ENCODE measurements at regions not wholly inside any gene's neighbourhood (a gene's known extent, or its start where the extent isn't known, plus 50 kb on each side); places are given as distances from the start of the nearest gene placed in this dataset.

GRCh38 chr10:28442403-28442802 lies 90.5 kb upstream of the WAC start:
- TF ChIP-seq CTCF (IDR thresholded peaks at IDR 0.05) = no peak
- TF ChIP-seq POLR2A (IDR thresholded peaks at IDR 0.05) = no peak
- no peak for TF ChIP-seq POLR2AphosphoS5 (IDR thresholded peaks at IDR 0.05)
